ENCODE measurements at regions not wholly inside any gene's neighbourhood (a gene's known extent, or its start where the extent isn't known, plus 50 kb on each side); places are given as distances from the start of the nearest gene placed in this dataset.

- Histone ChIP-seq H3K36me3 (ENCODE audit: insufficient read depth) (no peaks in the 10 kb centered on the region), H3K4me2 (no peak overlapping the region), H3K4me3 (IDR thresholded peaks at IDR 0.05; ENCODE audit: insufficient read depth, low read depth, low read length) (no peak overlapping the region), H4K20me1 (ENCODE audit: insufficient read depth) (no peaks in the 10 kb centered on the region), H3K27me3 (ENCODE audit: insufficient read depth, low read depth) (no peaks in the 10 kb centered on the region), H3K9ac (no peak overlapping the region), H2AFZ (ENCODE audit: low read depth) (no peak overlapping the region), H3K4me1 (ENCODE audit: low read depth, poor library complexity, severe bottlenecking) (peaks cover 5% of the 10 kb centered on the region), H3K27ac (no peak overlapping the region), H3K79me2 (ENCODE audit: insufficient read depth, low read depth) (no peaks in the 10 kb centered on the region)
- TF ChIP-seq CTCF (conservative IDR thresholded peaks at IDR 0.05; ENCODE audit: low read depth, low read length) = no peak
Observed at GRCh38 chr7:49563693-49564378, 209.6 kb upstream of the VWC2 start.

GRCh38 chr7:49564379-49564714 is 209.1 kb upstream of the VWC2 start:
- Histone ChIP-seq H3K4me2 (no peak overlapping the region), H3K79me2 (ENCODE audit: insufficient read depth, low read depth) (no peaks in the 10 kb centered on the region), H3K36me3 (ENCODE audit: insufficient read depth) (no peaks in the 10 kb centered on the region), H3K27ac (no peak overlapping the region), H2AFZ (ENCODE audit: low read depth) (no peak overlapping the region), H3K4me1 (ENCODE audit: low read depth, poor library complexity, severe bottlenecking) (peaks cover 5% of the 10 kb centered on the region), H3K27me3 (ENCODE audit: insufficient read depth, low read depth) (no peaks in the 10 kb centered on the region), H3K4me3 (IDR thresholded peaks at IDR 0.05; ENCODE audit: insufficient read depth, low read depth, low read length) (no peak overlapping the region), H3K9ac (no peak overlapping the region), H4K20me1 (ENCODE audit: insufficient read depth) (no peaks in the 10 kb centered on the region)
- no peak for TF ChIP-seq CTCF (conservative IDR thresholded peaks at IDR 0.05; ENCODE audit: low read depth, low read length)

- no peak overlapping the region for H3K4me2 ChIP-seq
- no peaks in the 10 kb centered on the region for H3K27me3 ChIP-seq (ENCODE audit: insufficient read depth, low read depth)
- H3K79me2 ChIP-seq (ENCODE audit: insufficient read depth, low read depth) = no peaks in the 10 kb centered on the region
- no peaks in the 10 kb centered on the region for H4K20me1 ChIP-seq (ENCODE audit: insufficient read depth)
- no peak overlapping the region for H3K27ac ChIP-seq
- H3K36me3 ChIP-seq (ENCODE audit: insufficient read depth) = no peaks in the 10 kb centered on the region
- no peak overlapping the region for H2AFZ ChIP-seq (ENCODE audit: low read depth)
- H3K9ac ChIP-seq = no peak overlapping the region
- no peak for TF ChIP-seq CTCF (conservative IDR thresholded peaks at IDR 0.05; ENCODE audit: low read depth, low read length)
- no peaks in the 10 kb centered on the region for H3K4me1 ChIP-seq (ENCODE audit: low read depth, poor library complexity, severe bottlenecking)
- H3K4me3 ChIP-seq (IDR thresholded peaks at IDR 0.05; ENCODE audit: insufficient read depth, low read depth, low read length) = no peak overlapping the region
Observed at GRCh38 chr7:49577576-49577975, 195.9 kb upstream of the VWC2 start.

- Histone ChIP-seq H3K9ac (no peak overlapping the region), H3K27me3 (ENCODE audit: insufficient read depth, low read depth) (no peaks in the 10 kb centered on the region), H4K20me1 (ENCODE audit: insufficient read depth) (no peaks in the 10 kb centered on the region), H3K4me3 (IDR thresholded peaks at IDR 0.05; ENCODE audit: insufficient read depth, low read depth, low read length) (no peak overlapping the region), H3K4me1 (ENCODE audit: low read depth, poor library complexity, severe bottlenecking) (no peaks in the 10 kb centered on the region), H2AFZ (ENCODE audit: low read depth) (no peak overlapping the region), H3K4me2 (no peak overlapping the region), H3K27ac (no peak overlapping the region), H3K36me3 (ENCODE audit: insufficient read depth) (no peaks in the 10 kb centered on the region), H3K79me2 (ENCODE audit: insufficient read depth, low read depth) (no peaks in the 10 kb centered on the region)
- no peak for TF ChIP-seq CTCF (conservative IDR thresholded peaks at IDR 0.05; ENCODE audit: low read depth, low read length)
Observed at GRCh38 chr7:49579408-49579807, 194.0 kb upstream of the VWC2 start.

Measured in KMS-11 (cell line).